ENCODE measurements at regions not wholly inside any gene's neighbourhood (a gene's known extent, or its start where the extent isn't known, plus 50 kb on each side); places are given as distances from the start of the nearest gene placed in this dataset.

DNA sequence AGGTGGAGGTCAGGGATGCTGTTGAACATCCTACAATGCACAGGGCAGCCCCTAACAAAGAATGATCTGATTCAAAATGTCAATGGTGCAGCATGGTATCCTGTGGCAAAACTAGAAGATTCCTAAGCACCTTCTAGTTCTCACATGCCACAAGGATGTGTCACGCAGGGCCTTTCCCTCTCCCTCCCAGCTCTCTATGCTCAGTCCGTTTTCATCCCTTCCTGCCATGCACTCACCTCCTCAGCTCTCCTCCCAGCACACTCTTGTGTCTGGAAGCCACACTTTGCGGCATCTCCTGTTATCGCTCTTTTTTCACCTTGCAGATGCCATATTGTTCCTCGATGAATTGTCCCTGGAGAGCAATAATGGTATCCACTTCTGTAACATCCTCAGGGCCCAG is 263.4 kb downstream of the CDC5L start:
- Mint-ChIP-seq H3K27ac (no peak overlapping the region), H3K4me3 (no peak overlapping the region), H3K36me3 (no peaks in the 10 kb centered on the region)

DNA sequence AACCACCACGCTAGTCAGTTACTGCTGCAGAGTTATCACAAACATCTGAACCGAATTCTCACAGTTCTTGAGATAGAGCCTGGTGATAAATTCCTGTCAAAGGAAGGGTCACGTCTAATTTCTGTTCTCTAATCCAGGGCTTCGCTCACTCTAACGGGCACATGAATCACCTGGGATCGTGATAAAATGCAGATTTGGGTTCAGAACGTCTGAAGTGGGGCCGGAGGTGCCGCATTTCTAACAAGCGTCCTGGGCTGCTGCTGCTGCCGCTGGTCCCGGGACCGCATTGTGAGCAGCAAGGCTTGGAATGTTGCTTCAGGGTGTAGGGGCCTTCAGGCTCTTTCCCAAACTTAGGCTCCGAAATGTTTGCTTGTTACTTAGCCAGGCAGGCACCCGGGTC is 264.1 kb downstream of the CDC5L start:
- Mint-ChIP-seq H3K4me3 (no peak overlapping the region), H3K9me3 (no peaks in the 10 kb centered on the region), H3K4me1 (peaks cover 4 to 12% of the 10 kb centered on the region in 2 donors), H3K27ac (no peak overlapping the region), H3K36me3 (no peaks in the 10 kb centered on the region), H3K27me3 (ENCODE audit: low read depth in 3 of 3) (peaks cover 0 to 12% (median 6%) of the 10 kb centered on the region in 3 donors)
- no peak for DNase-seq

More for the DNA sequence above, 263.4 kb downstream of the CDC5L start:
- no peaks in the 10 kb centered on the region for H3K9me3 Mint-ChIP-seq
- peaks cover 0 to 12% (median 6%) of the 10 kb centered on the region in 3 donors for H3K27me3 Mint-ChIP-seq (ENCODE audit: low read depth in 3 of 3)
- DNase-seq = no peak
- peaks cover 4 to 12% of the 10 kb centered on the region in 2 donors for H3K4me1 Mint-ChIP-seq

DNA sequence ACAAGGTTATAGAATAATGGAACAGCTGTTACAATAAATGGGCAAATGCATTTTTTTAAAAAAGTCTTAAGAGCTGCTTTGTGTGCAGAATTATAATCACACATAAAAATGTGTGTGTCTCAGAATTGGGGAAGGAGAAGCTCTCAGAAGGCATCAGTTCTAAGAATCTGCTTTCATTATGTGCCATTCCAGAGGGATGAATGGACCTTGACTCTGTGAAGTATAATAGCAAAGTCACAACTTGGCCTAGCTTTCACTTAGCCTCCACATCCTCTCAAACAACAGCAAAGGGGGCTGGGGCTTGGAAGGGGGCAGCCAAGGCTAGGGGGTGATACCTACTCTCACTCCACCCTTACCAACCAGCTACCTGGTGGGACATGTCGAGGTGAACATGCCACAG is 265.0 kb downstream of the CDC5L start:
- H3K4me3 Mint-ChIP-seq = no peak overlapping the region
- H3K36me3 Mint-ChIP-seq = no peaks in the 10 kb centered on the region
- H3K27ac Mint-ChIP-seq = no peak overlapping the region
- H3K9me3 Mint-ChIP-seq = no peaks in the 10 kb centered on the region
- DNase-seq = no peak
- peaks cover 0 to 12% (median 6%) of the 10 kb centered on the region in 3 donors for H3K27me3 Mint-ChIP-seq (ENCODE audit: low read depth in 3 of 3)
- H3K4me1 Mint-ChIP-seq = peaks cover 4 to 12% of the 10 kb centered on the region in 2 donors

DNA sequence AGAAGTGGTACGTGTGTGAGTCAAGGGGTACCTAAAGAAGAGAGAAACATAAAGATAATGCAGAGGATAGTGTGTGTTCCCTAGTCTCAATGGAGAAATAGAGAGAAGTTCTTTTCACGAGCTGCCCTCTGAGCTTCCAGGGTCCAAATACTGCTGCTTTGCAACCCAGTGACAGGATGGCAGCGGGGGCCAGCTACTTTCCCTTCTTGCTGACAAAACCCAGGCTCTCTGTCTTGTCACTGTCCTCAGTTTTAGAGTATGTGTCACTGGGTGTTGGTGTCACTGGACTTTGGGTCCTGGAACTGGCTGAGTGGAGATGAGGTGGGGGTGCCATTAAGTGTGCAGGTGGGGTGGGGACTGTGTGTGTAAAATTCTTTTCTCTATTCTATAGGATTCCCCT is 265.6 kb downstream of the CDC5L start:
- DNase-seq = no peak
- H3K27me3 Mint-ChIP-seq (ENCODE audit: low read depth in 3 of 3) = peaks cover 0 to 12% (median 6%) of the 10 kb centered on the region in 3 donors
- no peaks in the 10 kb centered on the region for H3K9me3 Mint-ChIP-seq
- H3K4me1 Mint-ChIP-seq = peaks cover 4 to 12% of the 10 kb centered on the region in 2 donors
- H3K36me3 Mint-ChIP-seq = no peaks in the 10 kb centered on the region
- H3K4me3 Mint-ChIP-seq = no peak overlapping the region
- peak overlapping the region in 1 of 6 donors; percentile 34 for H3K27ac Mint-ChIP-seq

DNA sequence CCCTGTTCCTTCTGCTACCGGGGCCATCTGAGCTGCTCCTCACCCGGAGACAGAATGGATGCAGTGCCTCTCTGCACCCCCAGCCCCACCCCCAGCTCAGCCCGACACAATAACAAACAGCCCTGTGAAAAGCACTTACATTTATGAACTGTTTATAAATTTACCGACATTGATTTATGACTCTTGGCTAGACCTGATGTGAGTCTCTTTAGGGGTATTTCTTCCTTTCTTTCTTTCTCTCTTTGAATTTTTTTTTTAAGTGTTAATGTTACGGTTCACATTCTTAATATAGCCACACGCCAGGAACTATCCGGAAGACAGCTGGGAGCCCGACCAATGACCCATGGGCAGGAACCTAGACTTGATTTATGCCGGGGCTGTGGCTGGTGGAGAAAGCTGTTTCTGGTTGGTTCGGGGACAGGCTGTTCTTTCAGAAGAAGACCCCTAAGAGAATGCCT is 266.3 kb downstream of the CDC5L start:
- no peak overlapping the region for H3K4me3 Mint-ChIP-seq
- DNase-seq = no peak
- no peaks in the 10 kb centered on the region for H3K36me3 Mint-ChIP-seq
- H3K27me3 Mint-ChIP-seq (ENCODE audit: low read depth in 3 of 3) = peaks cover 0 to 12% (median 4%) of the 10 kb centered on the region in 3 donors
- peaks cover 4 to 12% of the 10 kb centered on the region in 2 donors for H3K4me1 Mint-ChIP-seq
- no peaks in the 10 kb centered on the region for H3K9me3 Mint-ChIP-seq
- no peak overlapping the region for H3K27ac Mint-ChIP-seq

DNA sequence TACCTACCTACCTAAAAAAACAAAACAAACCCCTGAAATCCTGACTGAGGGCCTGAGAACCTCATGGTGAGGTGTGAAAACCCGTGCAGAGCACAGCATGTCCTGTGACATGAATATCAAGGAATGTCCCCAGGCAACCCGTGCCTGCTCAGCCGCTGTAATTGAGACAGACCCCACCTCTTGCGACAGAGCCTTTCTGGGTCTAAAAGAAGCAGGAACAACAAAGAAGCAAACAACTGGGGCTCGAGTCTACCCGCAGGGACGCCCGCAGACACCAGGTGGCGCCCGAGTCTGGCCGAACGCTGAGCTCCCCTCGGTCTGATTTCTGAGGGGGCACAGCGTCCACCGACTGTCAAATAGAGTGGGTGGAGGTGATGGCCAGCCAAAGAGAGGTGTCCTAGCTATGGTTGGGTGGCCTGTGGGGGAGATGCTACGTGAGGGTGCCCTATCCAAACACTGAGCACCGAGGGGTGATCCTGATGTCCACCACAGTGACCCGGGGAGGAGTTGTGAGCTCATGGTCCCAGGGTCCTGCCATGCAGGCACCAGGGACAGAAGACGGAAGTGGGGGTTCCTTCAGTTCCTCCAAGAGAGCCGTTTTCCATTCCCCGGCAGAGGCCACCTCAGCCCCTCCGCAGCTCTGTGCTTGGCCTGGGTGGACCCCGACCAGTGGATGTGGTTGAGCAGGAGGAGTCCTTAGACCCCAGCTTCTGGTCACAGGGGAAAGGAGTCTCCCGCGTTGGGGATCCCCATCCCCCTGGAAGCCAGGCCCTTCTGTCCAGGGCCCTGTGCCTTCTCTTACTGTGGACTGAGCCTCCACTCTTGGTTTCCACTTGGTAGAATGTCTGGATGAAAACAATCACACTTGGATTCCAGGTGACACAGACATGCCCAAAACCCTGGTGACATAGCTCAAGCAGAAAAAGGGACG is 268.2 kb downstream of the CDC5L start:
- Mint-ChIP-seq H3K27ac (no peak overlapping the region), H3K27me3 (ENCODE audit: low read depth in 3 of 3) (peaks cover 0 to 12% (median 4%) of the 10 kb centered on the region in 3 donors), H3K4me3 (no peak overlapping the region), H3K9me3 (no peaks in the 10 kb centered on the region), H3K36me3 (no peaks in the 10 kb centered on the region), H3K4me1 (peaks cover 0 to 5% of the 10 kb centered on the region in 2 donors)
- DNase-seq = peak; percentile 38 to 54 (median 51)

DNA sequence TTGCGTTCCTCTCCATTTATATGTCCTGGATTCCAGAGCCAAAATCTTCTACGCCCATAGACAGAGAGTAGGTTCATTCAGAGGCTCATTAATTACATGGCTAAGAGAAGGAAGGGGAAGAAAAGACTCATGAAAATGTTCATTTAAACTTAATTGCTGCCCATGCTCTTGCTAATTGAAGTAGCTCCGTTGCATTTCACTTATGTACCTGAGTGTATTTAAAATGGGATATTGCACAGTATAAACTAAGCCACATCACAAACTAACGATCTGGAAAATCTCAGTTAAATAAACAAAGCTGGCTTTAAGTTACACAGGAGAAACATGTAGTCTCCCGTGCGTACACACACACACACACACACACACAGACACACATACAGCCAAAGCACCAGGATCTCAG is 269.2 kb downstream of the CDC5L start:
- no peak for DNase-seq
- no peaks in the 10 kb centered on the region for H3K9me3 Mint-ChIP-seq
- no peaks in the 10 kb centered on the region for H3K36me3 Mint-ChIP-seq
- H3K4me1 Mint-ChIP-seq = peaks cover 0 to 5% of the 10 kb centered on the region in 2 donors
- peaks cover 0 to 12% (median 4%) of the 10 kb centered on the region in 3 donors for H3K27me3 Mint-ChIP-seq (ENCODE audit: low read depth in 3 of 3)
- H3K4me3 Mint-ChIP-seq = no peak overlapping the region
- no peak overlapping the region for H3K27ac Mint-ChIP-seq

DNA sequence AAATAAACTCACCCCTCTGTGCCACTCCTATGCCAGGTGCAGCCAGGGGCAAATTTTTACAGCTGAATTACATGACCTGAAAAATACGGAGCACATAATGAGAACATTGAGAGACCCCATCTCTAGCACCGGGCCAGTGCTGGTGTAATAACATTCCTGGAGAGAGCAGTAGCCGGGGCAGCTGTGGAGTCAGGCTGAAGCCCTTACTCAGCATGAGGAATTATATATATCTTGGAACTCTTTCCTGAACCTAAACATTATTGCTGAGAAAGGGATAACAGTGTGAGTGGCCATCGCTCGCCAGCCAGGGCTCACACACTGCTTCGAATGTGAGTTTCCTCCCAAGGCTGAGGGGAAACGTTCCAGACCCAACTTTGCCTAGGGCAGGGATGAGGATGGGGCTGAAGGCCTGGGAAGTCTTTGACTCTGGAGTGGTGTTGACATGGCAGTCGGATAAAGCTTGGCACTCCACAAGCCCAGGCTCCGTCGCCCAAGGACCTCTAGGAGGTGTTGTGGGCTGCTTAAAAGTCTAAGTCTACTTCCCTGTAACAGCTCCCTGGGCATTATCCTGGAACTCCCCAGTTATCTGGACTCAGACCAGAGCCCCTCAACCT is 269.8 kb downstream of the CDC5L start:
- peaks cover 0 to 5% of the 10 kb centered on the region in 2 donors for H3K4me1 Mint-ChIP-seq
- DNase-seq = no peak
- no peak overlapping the region for H3K27ac Mint-ChIP-seq
- H3K4me3 Mint-ChIP-seq = no peak overlapping the region
- H3K36me3 Mint-ChIP-seq = no peaks in the 10 kb centered on the region
- peaks cover 0 to 12% (median 4%) of the 10 kb centered on the region in 3 donors for H3K27me3 Mint-ChIP-seq (ENCODE audit: low read depth in 3 of 3)
- no peaks in the 10 kb centered on the region for H3K9me3 Mint-ChIP-seq

DNA sequence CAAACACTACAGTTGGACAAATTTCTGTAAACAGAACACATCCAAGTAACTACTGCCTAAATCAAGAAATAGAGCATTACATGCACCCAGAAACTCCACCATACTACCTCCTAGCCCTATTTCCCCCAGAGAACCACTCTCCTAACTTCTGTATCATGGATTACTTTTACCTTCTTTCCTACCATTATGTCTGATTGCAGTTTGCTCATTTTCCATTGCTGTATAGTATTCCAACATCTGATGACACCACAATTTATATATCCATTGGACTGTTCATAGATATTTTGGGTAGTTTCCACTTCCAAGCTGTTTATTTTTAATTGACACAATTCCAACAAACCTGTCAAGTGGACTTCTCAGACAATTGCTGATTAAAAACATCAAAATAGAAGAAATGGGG is 271.1 kb downstream of the CDC5L start:
- Mint-ChIP-seq H3K27me3 (ENCODE audit: low read depth in 3 of 3) (peaks cover 0 to 6% (median 3%) of the 10 kb centered on the region in 3 donors), H3K27ac (no peak overlapping the region), H3K36me3 (no peaks in the 10 kb centered on the region)

DNA sequence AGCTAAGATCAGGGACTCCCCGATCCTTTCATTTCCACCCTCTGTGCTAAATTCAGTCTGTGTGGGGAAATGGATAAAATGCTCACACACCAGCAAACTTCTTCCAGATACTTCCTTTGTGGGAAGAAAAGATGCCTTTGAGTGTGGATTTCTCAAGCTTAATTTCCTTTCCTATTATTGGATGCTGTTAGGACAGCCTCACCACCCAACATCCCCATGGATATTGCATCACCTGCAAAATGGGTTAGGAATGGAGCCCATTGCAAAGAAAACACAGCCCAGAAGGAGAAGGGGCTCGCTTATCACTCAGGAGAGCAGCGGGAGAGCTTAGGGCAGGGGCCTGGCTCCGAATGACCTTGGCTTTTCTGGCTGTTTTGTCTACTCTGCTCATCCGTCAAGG is 272.2 kb downstream of the CDC5L start:
- Mint-ChIP-seq H3K4me3 (no peak overlapping the region), H3K4me1 (peaks cover 0 to 5% of the 10 kb centered on the region in 2 donors), H3K27ac (no peak overlapping the region), H3K9me3 (no peaks in the 10 kb centered on the region), H3K36me3 (no peaks in the 10 kb centered on the region), H3K27me3 (ENCODE audit: low read depth in 3 of 3) (peaks cover 0 to 3% (median 0%) of the 10 kb centered on the region in 3 donors)
- no peak for DNase-seq

More for the DNA sequence above, 271.1 kb downstream of the CDC5L start:
- Mint-ChIP-seq H3K4me3 (no peak overlapping the region), H3K9me3 (no peaks in the 10 kb centered on the region), H3K4me1 (peaks cover 0 to 5% of the 10 kb centered on the region in 2 donors)
- DNase-seq = no peak

DNA sequence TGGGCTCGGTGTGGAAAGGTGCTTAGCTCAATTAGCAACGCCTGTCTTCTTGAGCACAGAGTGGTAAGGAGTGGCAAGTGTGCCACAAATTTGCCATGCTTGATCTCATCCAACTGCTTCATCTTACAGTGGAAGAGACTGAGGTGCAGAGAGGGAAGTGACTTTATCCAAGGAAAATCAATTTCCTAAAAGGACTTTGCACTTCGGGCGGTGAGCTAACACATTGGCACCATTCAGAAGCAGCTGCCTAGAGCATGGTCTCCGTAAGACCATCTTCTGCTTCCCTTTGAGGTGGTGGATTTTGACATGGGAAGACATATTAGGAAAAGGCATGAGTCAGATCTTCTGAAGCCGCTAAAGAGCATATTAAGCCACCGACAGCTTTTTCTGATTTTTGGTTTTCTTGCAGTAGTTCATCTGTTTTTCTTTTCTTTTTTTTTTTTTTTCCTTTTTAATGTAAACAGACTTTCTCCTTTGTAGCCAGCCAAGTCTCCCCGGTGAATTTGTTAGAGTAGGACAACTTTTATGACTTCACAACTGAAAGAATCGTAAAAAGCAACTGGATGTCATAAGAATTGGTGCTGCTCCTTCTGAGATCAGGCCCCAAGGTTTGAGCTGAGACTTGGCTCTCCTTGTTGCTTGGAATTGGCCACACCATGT is 273.2 kb downstream of the CDC5L start:
- no peaks in the 10 kb centered on the region for H3K4me1 Mint-ChIP-seq
- no peak for DNase-seq
- no peak overlapping the region for H3K4me3 Mint-ChIP-seq
- H3K36me3 Mint-ChIP-seq = no peaks in the 10 kb centered on the region
- no peaks in the 10 kb centered on the region for H3K27me3 Mint-ChIP-seq (ENCODE audit: low read depth in 3 of 3)
- no peaks in the 10 kb centered on the region for H3K9me3 Mint-ChIP-seq
- no peak overlapping the region for H3K27ac Mint-ChIP-seq

DNA sequence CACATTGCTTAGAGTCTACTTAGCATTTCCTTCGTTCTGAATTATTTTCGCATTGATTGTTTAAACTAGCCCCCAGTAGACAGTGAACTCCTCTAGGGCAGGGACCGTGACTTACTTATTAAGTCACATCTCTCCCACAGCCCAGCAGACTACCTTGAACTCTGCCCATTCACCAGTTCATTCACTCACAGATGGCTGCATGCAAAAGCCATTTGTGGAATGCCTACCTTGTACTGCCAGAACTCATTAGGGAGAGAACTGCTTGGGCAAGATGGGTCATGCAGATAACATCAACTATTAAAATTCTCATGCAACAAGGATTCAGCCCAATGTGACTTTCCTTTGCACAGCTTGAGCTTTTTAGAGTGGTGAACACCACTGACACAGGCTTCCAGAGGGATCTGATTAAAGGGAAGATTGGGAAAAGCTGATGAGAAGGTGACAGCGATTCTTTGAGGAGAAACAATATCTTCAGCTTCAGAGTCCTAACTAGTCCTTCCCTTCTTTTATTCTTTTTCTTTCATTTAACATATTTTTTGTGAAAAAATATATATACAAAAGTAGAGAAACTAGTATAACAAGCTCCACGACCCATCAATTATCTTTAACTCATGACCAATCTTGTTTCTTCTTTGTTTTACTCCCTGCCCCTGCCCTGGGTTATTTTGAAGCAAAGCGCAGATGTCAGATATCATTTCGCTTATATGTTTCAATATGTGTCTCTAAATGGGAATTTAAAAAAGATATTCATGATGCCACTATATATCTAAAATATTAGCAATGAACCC is 273.9 kb downstream of the CDC5L start:
- Mint-ChIP-seq H3K4me3 (no peak overlapping the region), H3K27ac (no peak overlapping the region), H3K9me3 (no peaks in the 10 kb centered on the region), H3K4me1 (no peaks in the 10 kb centered on the region), H3K36me3 (no peaks in the 10 kb centered on the region), H3K27me3 (ENCODE audit: low read depth in 3 of 3) (no peaks in the 10 kb centered on the region)
- DNase-seq = no peak

DNA sequence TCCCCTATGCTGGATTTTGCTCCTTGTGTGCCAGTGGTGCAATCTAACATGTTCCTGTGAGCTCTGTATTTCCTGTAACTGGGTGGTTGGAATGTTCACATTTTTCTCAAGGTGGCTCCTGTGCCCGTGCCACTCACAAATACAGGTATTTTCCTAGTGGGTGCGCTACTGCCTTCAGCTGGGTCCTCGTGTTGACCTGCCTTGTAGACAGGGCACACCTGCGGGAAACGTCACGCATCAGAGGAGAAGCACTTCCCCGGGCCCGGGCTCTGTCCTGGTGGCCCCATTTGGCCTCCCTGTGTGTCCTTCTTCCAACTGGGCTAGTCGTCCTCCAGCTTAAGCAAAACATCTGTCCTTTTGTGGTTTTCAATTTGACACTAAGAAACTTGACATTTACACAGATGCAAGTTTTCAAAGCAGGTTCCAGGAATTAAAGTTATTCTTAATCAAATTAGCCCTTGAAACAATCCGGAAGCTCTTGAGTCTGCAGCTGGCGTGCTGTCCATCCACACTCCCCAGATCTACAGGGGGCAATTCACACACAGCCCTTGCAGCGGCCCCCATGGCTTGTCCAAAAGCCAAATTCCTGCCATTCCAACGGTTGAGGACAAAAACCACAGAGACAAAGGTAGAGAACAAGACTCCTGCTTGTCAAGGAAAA is 275.1 kb downstream of the CDC5L start:
- Mint-ChIP-seq H3K4me1 (no peaks in the 10 kb centered on the region), H3K27me3 (ENCODE audit: low read depth in 3 of 3) (peaks cover 0 to 4% (median 0%) of the 10 kb centered on the region in 3 donors), H3K27ac (no peak overlapping the region), H3K4me3 (no peak overlapping the region), H3K9me3 (no peaks in the 10 kb centered on the region), H3K36me3 (peaks cover 0 to 3% (median 0%) of the 10 kb centered on the region in 3 donors)
- no peak for DNase-seq
